ENCODE measurements at regions not wholly inside any gene's neighbourhood (a gene's known extent, or its start where the extent isn't known, plus 50 kb on each side); places are given as distances from the start of the nearest gene placed in this dataset.
A peak's percentile ranks its signal among the peaks of the same experiment; 100 is the strongest.

DNA sequence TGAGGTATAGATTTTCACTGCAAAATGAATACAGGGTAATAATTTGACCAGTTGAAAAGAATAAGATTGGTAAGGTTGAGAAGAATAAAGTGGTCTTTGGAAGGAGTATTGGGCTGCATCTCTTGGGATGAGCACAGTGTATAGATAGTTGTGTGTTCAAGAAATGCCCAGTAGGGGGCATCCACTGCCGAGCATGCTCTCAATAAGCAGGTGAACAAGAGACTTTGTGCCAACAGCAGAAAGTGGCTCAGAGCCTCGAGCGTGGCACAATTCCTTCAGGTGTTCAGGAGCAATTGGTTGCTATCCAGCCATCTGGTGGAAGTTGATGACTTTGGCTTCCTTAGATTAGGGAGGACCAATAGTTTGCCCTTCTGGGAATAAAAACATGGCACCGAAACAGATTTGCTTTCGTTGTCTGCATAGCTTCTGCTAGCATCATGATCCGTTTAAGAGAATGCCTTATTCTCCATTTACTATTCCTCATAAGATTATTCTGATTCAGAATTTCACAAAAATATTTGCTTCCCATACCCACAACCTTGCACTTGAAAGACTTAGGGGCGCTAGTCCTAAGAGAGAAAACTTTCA is 258.1 kb upstream of the NEIL3 start:
- no peak for DNase-seq (ENCODE audit: low read depth)

DNA sequence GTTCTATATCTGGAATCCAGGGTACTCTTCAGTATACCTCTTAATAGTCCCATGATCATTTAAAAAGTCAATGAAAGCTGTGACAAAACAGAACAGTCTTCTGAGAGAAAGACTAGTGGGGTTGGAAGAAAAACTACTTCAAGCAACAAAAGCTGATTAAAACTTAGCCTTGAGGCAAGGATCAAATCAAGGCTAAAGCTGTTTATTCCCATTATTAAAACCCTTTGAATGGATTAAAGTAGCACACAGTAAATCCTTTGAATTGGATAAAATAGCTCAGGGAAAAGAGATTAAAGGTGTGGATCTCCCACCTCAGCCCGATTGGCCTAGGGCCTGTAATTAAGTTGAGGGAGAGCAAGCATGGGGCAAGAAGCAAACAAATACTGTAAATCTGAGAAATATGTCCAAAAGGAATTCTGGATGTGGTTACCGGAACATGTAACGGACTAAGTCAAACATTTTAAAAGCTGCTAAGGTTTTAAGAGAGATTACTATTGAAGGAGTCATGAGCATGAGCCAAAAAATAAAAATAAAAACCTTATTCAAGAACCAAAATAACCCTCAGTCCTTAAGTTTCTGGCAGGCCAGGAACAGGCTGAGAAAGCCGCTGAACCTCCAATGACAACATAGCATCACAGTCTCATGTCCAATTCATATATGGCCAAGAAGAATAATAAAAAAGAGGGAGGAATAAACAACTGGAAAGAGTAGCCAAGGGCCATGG is 257.3 kb upstream of the NEIL3 start:
- DNase-seq (ENCODE audit: low read depth): no peak

DNA sequence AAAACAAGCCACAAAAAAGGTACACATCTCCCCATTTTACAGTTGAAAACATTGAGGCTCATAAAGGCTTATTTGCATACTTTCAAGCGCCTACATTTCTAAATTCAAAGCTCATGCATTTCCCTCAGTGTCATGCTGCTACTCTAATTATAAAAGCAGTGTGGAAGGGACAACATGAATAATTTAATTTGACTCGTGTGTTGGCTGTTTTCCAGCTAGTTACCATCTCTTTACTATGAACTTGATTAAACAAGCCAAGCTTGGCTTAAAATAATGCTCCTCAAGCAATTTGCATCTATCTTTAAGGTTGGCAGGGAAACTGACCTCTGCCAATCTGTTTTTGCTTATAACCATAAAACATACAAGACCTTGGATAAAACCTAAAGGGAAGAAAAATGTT is 252.5 kb upstream of the NEIL3 start:
- DNase-seq (ENCODE audit: low read depth): no peak

DNA sequence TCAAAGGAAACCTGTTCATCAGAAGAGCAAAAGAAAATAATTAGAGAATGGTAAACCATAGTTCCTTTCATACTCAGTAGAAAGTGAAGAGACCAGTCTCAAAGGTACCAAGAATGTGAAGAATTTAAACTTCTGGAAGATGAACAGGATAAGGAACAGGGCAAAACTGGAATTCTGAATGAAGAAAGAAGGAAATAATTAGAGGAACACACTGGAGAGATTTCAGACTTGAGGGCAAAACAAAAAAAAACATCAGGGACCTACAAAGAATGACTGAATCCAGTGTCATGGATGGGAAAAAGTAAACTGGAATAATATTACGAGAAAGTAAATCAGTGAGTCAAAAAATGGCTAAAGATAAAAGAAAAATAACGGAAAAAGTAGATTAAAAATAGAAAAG is 245.6 kb upstream of the NEIL3 start:
- no peak for DNase-seq (ENCODE audit: low read depth)

DNA sequence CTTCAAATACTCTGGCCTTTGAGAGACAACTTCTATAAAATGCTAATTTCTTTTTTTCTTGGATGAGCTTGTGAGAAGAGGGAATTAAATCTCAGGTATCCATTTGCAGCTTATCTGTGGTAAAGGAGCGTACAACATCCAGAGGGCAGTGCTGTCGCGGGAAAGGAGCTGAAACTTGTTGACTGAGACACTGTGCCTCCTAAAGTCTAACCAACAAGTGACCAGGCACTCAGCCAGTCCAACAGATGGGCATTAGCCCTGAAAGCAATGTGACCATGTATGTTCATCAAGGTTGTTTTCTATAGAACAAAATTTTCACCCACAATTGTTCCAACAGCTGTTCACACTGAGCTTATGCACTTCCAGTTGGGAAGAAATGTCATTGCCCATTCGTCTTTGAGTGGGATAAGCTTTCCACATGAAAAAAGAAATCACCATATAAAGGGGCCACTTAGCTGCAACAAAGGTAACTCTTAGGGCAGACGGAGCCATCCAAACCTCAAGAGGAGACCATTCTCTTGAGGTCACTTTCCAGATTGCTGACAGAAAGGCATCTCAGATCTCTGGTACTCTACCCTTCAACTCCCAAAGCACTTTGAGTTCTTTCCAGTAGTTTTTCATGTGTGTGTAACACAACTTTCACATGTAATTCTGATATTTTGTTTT is 244.8 kb upstream of the NEIL3 start:
- no peak for DNase-seq (ENCODE audit: low read depth)

DNA sequence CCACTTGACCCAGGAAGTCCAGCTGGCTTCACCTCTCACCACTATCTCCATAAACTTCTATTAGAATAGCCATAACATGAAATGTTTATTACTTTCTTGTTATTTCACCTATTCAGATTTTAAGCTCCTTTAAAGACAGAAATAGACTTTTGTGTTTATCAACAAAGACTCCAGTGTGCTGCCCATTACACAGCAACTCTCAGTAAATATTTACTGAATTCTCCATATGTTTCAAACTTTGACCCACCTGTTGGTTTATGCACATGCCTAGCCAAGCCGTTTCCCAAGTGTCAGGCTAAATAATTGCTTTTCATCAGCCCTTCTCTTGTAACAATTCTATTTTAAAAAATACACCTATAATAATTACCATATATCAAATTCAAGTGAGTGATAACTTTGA is 242.9 kb upstream of the NEIL3 start:
- no peak for DNase-seq (ENCODE audit: low read depth)

DNA sequence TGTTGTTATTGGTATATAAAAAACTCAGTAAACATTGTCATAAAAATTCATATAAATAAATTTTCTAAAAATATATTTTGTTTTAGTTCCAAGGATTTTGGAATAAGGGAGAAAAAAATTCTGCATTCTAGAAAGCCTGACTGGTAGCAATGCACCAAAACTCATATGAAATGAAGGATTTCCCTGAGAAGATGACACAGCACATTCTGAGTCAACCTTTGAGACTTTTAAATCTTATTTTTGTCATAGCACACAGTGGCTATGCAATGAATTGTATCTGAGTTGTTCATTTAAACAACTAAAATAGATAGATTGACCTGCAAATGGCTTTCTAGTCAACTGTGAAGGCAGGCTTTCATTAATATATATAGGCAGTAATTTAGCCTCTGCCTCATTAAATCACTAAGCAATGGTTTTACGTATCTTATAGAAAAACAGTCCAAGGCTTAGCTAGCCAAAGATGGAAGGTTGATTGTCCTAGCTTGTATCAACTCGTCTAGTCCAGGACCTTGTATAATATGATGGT is 239.1 kb upstream of the NEIL3 start:
- no peak for DNase-seq (ENCODE audit: low read depth)

DNA sequence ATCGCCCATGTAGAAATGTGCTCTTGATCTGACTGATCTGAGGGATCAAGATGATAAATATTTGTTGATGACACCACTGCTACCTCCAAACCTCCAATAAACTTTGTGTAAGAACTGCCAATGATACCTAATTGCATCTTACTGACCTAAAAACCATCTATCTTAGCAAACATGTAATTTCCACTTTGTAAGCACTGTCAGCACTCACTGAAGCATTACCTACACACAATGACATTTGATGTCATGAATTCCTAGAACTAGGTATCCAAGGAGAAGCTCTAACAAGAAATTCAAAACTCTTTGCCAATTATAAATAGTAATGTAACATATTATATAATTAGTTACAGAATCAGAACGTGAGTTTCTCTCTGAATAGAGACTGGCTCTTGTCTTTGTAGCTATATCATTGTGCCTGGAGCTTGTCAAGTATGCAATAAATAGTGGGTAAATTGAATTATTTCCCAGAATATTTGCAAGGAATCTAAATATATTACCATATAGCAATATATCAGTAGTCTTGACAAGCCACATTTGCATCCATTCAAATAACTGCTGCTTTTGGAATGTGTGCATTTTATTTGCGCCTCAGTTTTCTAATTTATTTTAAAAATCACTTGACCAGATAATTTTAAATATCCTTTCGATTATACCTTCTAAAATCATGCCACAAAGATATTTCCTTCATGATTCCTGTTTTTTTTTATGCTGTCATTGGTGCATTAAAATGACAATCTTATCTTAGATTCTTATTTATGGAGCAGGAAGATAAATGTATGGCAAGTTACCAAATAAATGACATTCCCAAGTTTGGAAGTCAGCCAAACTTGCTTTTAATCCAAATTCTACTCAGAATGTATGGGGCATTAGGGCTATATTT is 232.3 kb upstream of the NEIL3 start:
- DNase-seq (ENCODE audit: low read depth): no peak

DNA sequence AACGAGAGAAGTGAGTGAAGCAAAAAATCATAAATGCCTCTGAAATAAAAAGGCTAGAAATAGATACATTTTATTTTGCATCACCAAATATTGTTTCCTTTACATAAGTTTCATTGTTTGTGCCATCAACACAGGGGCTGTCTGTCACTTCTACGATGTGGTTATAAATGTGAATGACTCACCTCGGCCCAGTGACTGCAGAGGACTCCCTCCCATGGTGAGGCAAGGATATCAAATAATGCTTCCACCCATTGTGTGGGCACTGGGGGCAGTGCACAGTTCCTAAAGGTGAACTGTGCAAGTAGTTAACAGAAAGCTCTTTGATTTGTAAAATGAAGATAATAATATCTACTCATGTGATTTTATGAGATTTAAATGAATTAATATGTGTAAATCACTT is 230.3 kb upstream of the NEIL3 start:
- no peak for DNase-seq (ENCODE audit: low read depth)

DNA sequence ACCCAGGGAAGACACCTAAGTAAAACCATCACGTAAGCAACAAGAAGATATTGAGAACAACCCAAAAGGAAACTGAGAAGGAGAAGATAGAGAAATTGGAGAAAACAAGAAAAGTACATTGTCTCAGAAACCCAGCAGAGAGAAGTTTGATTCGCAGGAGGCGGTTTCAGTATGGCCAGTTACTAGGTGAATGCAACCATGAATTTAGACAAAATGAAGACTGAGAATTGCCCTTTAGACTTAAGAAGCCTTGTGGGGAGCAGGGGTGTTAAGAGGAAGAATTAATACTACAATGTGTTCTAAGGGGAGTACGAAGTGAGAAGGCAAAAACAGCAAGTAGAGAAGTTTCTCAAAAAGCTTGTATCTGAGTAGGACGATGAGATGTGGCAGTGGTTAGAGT is 229.3 kb upstream of the NEIL3 start:
- DNase-seq (ENCODE audit: low read depth): no peak

DNA sequence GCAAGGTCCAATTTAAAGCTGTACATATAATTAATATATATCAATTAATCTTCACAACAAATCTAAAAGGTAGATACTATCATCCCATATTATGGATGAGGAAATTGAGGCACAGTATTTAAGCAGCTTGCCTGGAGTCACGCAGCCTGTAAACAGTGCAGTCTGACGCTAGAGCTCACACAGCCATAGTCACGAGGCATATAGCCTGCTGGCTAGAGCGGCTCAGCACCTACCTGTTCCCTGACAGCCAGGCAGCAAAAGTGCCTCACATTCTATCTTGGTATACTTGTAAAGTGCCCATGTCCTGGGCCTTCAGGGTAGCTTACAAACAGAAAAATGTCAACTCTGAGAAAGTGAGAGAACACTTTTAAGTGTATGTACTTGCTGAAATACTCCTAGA is 222.6 kb upstream of the NEIL3 start:
- DNase-seq (ENCODE audit: low read depth): no peak

DNA sequence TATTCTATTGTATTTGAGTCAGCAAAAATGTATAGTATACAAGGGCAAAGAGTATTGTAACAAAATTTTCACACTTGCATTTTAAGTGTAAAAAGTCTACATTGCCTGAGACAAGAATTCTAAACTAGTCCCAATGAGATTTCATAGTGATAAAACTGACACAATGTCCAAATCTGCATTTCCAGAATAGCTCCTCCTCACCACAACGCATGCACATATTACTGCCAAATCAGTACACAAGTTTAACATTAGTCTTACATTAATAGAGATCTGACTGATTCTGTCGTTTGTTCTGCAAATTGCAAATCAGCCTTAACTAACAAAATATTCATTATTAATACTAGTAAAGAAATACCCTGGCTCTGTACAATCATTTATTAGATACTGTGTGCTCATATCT is 222.2 kb upstream of the NEIL3 start:
- DNase-seq (ENCODE audit: low read depth): no peak

DNA sequence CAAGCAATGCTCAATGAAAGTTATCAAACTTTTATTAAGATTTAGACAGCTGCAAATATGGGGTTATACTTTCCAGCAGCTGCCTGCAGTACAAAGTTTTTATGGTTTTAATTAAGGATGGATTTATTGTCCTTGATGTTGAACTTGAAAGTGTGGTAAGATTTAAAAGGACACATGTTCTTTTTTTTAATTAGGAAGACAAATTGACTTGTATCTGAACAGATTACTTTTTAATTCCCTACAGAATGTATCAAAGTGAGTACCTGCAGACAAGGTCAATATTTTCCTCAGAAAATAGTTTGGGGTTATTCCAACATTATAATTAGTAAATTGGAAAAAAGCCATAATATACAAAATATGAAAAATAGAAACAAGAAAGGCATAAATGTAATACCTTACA is 218.2 kb upstream of the NEIL3 start:
- DNase-seq (ENCODE audit: low read depth): no peak

DNA sequence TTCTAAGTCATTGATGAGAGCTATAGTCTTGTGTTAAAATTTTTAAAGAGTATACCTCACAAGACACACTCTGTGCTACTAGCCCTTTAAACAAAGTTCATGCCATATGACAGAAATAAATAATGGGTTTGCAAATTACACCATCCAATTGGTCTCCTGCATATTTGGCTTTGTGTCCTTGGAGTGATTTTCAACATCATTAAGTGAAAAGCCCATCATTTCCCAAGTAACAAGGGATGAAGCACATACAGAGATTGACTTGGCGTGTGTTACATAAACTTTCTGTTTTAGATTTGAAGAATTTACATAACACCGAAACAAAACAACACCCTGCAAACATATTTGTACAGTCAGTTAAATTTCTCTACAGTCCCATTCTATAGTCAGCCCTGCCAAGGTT is 216.9 kb upstream of the NEIL3 start:
- no peak for DNase-seq (ENCODE audit: low read depth)

DNA sequence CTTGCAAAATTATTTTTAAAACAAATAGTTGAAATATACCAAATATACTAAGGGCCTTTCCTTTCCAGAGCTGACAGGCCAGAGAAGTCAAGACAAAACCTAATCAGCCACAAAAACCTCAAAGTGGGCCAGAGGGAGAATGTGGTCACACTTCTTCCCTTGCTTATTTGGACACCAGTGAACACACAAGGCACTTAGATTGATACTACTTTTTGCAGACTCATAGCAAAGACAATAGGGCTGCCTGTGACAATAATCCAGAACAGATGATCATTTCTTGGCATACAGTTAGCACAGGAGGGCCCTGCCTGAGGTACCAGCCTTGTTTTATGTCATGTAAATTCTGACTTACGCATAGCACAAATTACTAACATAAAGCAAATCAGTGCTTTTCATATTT is 215.7 kb upstream of the NEIL3 start:
- no peak for DNase-seq (ENCODE audit: low read depth)

DNA sequence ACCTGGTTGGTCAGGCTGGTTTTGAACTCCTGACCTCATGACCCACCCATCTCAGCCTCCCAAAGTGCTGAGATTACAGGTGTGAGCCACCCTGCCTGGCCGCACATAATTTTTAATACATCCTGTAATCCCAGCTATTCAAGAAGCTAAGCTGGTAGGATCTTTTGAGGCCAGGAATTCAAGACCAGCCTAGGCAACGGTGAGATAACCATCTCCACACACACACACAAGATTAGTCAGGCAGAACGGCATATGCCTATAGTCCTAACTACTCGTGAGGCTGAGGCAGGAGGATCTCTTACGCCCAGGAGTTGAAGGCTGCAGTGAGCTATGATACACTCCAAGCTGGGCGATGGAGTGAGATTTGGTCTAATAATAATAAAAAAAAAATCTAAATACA is 212.4 kb upstream of the NEIL3 start:
- DNase-seq (ENCODE audit: low read depth): no peak

DNA sequence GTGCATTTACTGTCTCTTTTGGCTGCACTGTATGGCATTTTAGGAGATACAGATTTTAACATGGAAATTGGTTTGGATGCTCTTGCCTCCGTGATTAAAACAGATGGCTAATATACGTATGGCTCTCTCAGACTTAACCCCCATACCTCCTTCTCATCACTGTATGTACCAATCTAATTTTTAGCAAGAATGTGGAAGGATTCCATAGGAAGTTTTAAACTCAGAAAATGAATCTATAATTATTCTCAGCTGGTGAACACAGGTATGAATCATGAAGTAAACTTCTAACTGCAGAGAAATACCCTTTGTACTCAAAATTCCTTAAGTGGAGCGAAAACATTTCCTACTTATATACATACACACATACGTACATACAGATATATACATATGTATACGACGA is 210.5 kb upstream of the NEIL3 start:
- DNase-seq (ENCODE audit: low read depth): no peak

DNA sequence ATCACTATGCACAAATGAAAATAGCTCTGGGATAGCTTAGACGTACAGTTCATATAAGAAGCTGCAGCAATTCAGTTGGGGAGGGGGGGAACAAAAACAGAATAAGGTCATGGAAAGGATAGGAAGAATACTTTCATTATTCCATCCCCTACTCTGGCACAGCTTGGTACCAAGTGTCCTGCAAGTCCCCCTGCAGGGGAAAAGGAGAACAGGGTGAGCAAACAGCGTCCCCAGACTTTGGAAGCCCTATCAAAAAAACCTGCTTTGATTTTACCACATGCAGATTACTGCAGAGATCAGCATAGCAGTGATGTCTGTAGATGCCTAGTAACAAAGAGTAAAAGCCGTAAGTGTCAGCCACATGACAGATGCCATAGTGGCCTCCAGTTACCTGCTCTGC is 209.4 kb upstream of the NEIL3 start:
- DNase-seq (ENCODE audit: low read depth): no peak

DNA sequence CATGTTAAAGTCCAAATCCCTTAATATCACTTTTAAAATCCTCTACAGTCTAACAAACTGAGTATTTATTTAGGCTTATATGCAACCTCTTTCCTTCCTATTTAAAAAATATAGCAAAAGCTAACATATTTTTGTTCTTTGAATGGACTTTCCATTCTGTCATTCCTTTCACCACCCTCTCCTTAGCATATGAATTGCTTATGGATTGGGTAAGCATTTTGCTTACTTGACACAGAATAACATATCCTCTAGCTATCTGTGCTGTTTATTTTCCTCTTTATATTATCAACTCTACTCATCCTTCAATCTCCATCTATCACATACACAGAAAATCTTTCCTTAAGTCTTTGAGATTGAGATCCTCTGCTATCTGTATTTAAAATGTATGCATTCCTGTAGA is 206.1 kb upstream of the NEIL3 start:
- no peak for DNase-seq (ENCODE audit: low read depth)

DNA sequence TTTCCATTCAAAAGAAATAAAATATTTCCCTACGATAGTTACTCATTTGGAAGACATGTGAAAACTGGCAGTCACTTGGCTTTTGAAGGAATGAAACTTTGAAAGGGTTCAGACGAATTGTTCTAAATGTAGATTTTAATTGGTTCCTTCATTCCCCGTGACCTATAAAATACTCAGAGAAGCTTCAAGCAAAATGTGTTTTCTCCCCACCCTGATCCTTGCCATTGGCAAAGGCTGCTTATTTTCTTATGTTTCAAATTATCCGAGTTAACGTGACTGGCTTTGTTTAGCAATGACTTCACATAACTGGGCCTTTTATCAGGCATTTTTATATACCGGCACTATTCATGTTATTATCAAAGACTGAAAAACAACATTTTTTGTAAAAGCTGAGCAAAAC is 204.1 kb upstream of the NEIL3 start:
- DNase-seq (ENCODE audit: low read depth): no peak

DNA sequence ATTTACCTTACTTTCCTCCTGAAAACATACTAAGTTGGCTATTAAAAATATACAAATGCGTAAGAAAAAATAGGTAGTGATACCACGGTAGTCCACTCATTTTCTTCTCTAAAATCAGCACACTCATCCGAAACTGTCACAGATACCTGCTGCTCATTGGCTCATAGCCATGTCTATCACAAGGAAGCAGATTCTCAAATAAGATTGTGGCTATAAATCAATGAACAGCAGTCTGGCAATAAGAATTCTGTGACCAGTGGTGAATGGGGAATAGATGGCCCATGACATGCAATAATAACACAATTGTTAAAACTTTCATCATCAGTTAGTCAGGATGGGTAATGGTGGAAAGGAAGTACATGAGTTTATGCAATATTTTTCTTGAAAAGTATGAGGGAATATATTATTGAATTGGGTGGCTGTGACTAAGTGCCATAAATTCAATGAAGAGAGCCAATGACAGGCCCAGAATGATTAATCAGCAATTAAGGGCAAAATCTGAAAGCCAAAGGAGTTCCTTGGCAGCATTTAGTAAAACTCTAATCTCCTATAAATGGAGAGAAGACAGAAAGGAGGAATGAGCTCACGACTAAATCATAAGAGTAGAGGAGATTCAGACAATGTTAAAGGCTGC is 202.3 kb upstream of the NEIL3 start:
- DNase-seq (ENCODE audit: low read depth): peak; percentile 38

DNA sequence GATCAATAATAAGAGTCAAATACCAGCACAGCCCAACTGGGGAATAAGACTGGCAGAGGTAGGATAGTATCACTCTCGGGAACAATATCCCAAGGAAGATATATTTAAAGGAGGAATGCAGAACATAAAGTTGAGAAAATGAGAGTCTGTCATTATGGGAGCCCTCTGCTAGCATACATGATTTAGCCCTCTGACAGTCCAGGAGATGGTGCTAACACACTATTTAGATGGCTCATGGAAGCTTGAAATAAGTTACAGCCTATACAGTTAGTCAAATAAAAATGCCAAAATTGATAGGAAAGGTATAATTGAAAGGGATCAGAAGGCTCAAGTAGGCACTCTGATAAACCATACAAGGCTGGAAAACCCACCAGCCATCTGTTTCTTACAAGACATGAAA is 201.0 kb upstream of the NEIL3 start:
- no peak for DNase-seq (ENCODE audit: low read depth)
